ENCODE measurements at regions not wholly inside any gene's neighbourhood (a gene's known extent, or its start where the extent isn't known, plus 50 kb on each side); places are given as distances from the start of the nearest gene placed in this dataset.

DNA sequence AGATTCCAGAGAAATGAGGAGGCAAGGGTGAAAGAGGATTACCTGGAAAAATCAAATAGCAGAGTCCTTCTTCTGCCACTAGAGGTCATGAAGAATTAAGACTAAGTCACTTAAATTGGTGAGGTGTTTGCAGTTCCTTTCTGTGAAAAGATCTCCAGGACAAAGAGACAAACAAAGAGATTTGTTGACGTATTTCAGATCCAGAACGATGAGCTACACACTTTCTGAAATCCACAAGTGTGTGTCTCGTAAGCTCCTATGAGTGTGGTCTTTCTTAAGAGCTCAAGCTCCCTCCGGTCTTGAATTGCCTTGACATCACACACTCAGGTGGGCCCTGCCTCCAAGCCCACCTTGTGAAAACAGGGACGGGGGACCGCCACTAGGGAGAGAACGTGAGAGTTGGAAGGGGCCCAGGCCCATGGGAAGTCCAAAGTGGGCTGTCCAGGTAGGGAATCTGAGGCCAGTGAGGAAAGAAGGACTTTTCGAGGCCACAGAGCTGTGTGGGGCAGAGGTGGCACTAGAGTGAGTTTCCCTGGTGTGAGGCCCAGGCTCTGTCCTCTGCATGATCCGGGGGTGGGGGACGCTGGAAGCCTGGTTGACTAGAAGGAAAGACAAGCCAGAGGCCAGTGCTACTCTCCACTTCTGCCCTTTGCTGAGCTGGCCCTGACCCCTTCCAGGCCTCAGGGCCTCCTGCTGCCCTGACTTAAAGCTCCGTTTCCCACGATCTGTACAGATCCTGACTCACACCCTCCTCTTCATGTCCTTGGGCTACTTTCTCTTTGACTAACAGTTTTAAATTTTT lies 168.1 kb upstream of the NCK2 start:
- Mint-ChIP-seq H3K9me3 (peaks cover 4% of the 10 kb centered on the region; the same call in 1 of the 2 replicates), H3K4me1 (peaks cover 18% of the 10 kb centered on the region), H3K27ac (peak overlapping the region; percentile 15), H3K4me3 (no peak overlapping the region), H3K27me3 (ENCODE audit: low read depth) (no peaks in the 10 kb centered on the region; the same call in 1 of the 2 replicates), H3K36me3 (no peaks in the 10 kb centered on the region)
- peak; percentile 29 for DNase-seq (ENCODE audit: low spot score)
- ATAC-seq: peak; percentile 83
- CTCF ChIA-PET: interaction anchor here (0.5 to 1.8 kb wide), 25 partner anchors 8 to 459 kb away, joined by 3 to 8 read pairs (median 4); no protein-coding TSS in a partner anchor
- TF ChIP-seq, protein P1, sequence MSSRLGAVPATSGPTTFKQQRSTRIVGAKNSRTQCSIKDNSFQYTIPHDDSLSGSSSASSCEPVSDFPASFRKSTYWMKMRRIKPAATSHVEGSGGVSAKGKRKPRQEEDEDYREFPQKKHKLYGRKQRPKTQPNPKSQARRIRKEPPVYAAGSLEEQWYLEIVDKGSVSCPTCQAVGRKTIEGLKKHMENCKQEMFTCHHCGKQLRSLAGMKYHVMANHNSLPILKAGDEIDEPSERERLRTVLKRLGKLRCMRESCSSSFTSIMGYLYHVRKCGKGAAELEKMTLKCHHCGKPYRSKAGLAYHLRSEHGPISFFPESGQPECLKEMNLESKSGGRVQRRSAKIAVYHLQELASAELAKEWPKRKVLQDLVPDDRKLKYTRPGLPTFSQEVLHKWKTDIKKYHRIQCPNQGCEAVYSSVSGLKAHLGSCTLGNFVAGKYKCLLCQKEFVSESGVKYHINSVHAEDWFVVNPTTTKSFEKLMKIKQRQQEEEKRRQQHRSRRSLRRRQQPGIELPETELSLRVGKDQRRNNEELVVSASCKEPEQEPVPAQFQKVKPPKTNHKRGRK (CRISPR knock-in tag; IDR thresholded peaks at IDR 0.05; ENCODE audit: borderline replicate concordance): no peak
- TF ChIP-seq SP1 (CRISPR knock-in tag; conservative IDR thresholded peaks at IDR 0.05): no peak
- no peak for TF ChIP-seq NFATC4 (CRISPR knock-in tag; IDR thresholded peaks at IDR 0.05)
- TF ChIP-seq, protein P2, sequence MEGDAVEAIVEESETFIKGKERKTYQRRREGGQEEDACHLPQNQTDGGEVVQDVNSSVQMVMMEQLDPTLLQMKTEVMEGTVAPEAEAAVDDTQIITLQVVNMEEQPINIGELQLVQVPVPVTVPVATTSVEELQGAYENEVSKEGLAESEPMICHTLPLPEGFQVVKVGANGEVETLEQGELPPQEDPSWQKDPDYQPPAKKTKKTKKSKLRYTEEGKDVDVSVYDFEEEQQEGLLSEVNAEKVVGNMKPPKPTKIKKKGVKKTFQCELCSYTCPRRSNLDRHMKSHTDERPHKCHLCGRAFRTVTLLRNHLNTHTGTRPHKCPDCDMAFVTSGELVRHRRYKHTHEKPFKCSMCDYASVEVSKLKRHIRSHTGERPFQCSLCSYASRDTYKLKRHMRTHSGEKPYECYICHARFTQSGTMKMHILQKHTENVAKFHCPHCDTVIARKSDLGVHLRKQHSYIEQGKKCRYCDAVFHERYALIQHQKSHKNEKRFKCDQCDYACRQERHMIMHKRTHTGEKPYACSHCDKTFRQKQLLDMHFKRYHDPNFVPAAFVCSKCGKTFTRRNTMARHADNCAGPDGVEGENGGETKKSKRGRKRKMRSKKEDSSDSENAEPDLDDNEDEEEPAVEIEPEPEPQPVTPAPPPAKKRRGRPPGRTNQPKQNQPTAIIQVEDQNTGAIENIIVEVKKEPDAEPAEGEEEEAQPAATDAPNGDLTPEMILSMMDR (IDR thresholded peaks at IDR 0.05): no peak
- TF ChIP-seq TEAD1 (CRISPR knock-in tag; IDR thresholded peaks at IDR 0.05): no peak
- no peak for TF ChIP-seq ZNF423 (CRISPR knock-in tag; IDR thresholded peaks at IDR 0.05)
- TF ChIP-seq FOXP1 (CRISPR knock-in tag; IDR thresholded peaks at IDR 0.05; ENCODE audit: borderline replicate concordance): peak; percentile 15; the same call in 1 of the 2 replicates
- POLR2A ChIA-PET: no interaction called here

DNA sequence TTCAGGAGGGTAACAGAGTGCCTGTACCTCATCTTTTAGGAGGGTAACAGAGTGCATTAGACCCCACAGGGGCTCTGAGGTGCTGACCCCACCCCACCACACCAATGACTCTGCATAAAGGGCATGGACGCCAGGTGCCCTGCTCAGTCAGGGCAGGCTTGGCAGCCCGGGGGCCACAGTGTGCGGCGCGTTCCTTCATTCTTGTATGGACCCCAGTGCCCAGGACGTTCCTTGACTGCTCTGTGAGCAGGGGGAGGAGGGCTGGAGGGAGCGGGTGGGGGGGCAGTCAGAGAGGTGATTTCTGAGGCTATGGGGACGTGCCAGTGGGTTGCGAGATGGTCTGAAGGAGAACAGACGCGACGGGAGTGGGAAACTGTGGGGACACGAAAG lies 168.7 kb upstream of the NCK2 start:
- TF ChIP-seq SOX15 (CRISPR knock-in tag; IDR thresholded peaks at IDR 0.05) (no peak), ETV6 (CRISPR knock-in tag; IDR thresholded peaks at IDR 0.05) (no peak), ZNF232 (CRISPR knock-in tag; IDR thresholded peaks at IDR 0.05) (no peak)
- TF ChIP-seq, protein P2 (IDR thresholded peaks at IDR 0.05): peak; percentile 26; the same call in 1 of the 2 replicates
- TF ChIP-seq, protein P3, sequence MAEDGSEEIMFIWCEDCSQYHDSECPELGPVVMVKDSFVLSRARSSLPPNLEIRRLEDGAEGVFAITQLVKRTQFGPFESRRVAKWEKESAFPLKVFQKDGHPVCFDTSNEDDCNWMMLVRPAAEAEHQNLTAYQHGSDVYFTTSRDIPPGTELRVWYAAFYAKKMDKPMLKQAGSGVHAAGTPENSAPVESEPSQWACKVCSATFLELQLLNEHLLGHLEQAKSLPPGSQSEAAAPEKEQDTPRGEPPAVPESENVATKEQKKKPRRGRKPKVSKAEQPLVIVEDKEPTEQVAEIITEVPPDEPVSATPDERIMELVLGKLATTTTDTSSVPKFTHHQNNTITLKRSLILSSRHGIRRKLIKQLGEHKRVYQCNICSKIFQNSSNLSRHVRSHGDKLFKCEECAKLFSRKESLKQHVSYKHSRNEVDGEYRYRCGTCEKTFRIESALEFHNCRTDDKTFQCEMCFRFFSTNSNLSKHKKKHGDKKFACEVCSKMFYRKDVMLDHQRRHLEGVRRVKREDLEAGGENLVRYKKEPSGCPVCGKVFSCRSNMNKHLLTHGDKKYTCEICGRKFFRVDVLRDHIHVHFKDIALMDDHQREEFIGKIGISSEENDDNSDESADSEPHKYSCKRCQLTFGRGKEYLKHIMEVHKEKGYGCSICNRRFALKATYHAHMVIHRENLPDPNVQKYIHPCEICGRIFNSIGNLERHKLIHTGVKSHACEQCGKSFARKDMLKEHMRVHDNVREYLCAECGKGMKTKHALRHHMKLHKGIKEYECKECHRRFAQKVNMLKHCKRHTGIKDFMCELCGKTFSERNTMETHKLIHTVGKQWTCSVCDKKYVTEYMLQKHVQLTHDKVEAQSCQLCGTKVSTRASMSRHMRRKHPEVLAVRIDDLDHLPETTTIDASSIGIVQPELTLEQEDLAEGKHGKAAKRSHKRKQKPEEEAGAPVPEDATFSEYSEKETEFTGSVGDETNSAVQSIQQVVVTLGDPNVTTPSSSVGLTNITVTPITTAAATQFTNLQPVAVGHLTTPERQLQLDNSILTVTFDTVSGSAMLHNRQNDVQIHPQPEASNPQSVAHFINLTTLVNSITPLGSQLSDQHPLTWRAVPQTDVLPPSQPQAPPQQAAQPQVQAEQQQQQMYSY (CRISPR knock-in tag; IDR thresholded peaks at IDR 0.05): no peak
- no peak for DNase-seq (ENCODE audit: low spot score)
- Mint-ChIP-seq H3K27ac (no peak overlapping the region), H3K4me3 (no peak overlapping the region), H3K27me3 (ENCODE audit: low read depth) (no peaks in the 10 kb centered on the region; the same call in 1 of the 2 replicates), H3K4me1 (peaks cover 18% of the 10 kb centered on the region), H3K9me3 (peaks cover 4% of the 10 kb centered on the region; the same call in 1 of the 2 replicates), H3K36me3 (no peaks in the 10 kb centered on the region)
- ChIA-PET CTCF (interaction anchor here (0.5 to 1.8 kb wide), 17 partner anchors 8 to 460 kb away, joined by 3 to 8 read pairs (median 4); no protein-coding TSS in a partner anchor), POLR2A (no interaction called here)
- peak; percentile 17; the same call in 1 of the 2 replicates for ATAC-seq

Measured in WTC11 (cell line).